ENCODE measurements at regions not wholly inside any gene's neighbourhood (a gene's known extent, or its start where the extent isn't known, plus 50 kb on each side); places are given as distances from the start of the nearest gene placed in this dataset.

- Histone ChIP-seq H3K27ac (no peak overlapping the region), H3K27me3 (no peaks in the 10 kb centered on the region), H3K9me3 (no peaks in the 10 kb centered on the region), H3K36me3 (no peaks in the 10 kb centered on the region), H3K4me3 (no peak overlapping the region), H3K4me1 (no peaks in the 10 kb centered on the region)
- no peak for TF ChIP-seq CTCF (IDR thresholded peaks at IDR 0.05)
- intact Hi-C loops (cut with DNase I): no loop called here
- no peak for DNase-seq (ENCODE audit: low spot score in 2 of 2)
These were observed 394.6 kb upstream of the MMS22L start for GRCh38 chr6:97677626-97678025.

GRCh38 chr6:97687916-97688315 lies 404.9 kb upstream of the MMS22L start:
- no peak for TF ChIP-seq CTCF (IDR thresholded peaks at IDR 0.05)

GRCh38 chr6:97689078-97689754 lies 406.2 kb upstream of the MMS22L start:
- Histone ChIP-seq H3K9me3 (no peaks in the 10 kb centered on the region), H3K27me3 (no peaks in the 10 kb centered on the region), H3K4me3 (no peak overlapping the region), H3K36me3 (no peaks in the 10 kb centered on the region), H3K27ac (no peak overlapping the region), H3K4me1 (no peaks in the 10 kb centered on the region)
- DNase-seq (ENCODE audit: low spot score in 2 of 2): no peak
- intact Hi-C loops (cut with DNase I): no loop called here
- no peak for TF ChIP-seq CTCF (IDR thresholded peaks at IDR 0.05)

More at GRCh38 chr6:97687916-97688315, 404.9 kb upstream of the MMS22L start:
- Histone ChIP-seq H3K27me3 (no peaks in the 10 kb centered on the region), H3K4me3 (no peak overlapping the region), H3K9me3 (no peaks in the 10 kb centered on the region), H3K4me1 (no peaks in the 10 kb centered on the region), H3K36me3 (no peaks in the 10 kb centered on the region), H3K27ac (no peak overlapping the region)
- DNase-seq (ENCODE audit: low spot score in 2 of 2): no peak
- intact Hi-C loops (cut with DNase I): no loop called here

- Histone ChIP-seq H3K4me1 (no peaks in the 10 kb centered on the region), H3K36me3 (no peaks in the 10 kb centered on the region), H3K27ac (no peak overlapping the region), H3K9me3 (no peaks in the 10 kb centered on the region), H3K27me3 (no peaks in the 10 kb centered on the region), H3K4me3 (no peak overlapping the region)
- no peak for DNase-seq (ENCODE audit: low spot score in 2 of 2)
- no peak for TF ChIP-seq CTCF (IDR thresholded peaks at IDR 0.05)
- intact Hi-C loops (cut with DNase I): no loop called here
These were observed 414.4 kb upstream of the MMS22L start for GRCh38 chr6:97697456-97697855.

GRCh38 chr6:97701801-97702200 lies 418.8 kb upstream of the MMS22L start:
- no peak for TF ChIP-seq CTCF (IDR thresholded peaks at IDR 0.05)
- H3K27me3 ChIP-seq: no peaks in the 10 kb centered on the region
- DNase-seq (ENCODE audit: low spot score in 2 of 2): no peak

GRCh38 chr6:97702248-97702647 lies 419.2 kb upstream of the MMS22L start:
- no peaks in the 10 kb centered on the region for H3K27me3 ChIP-seq
- TF ChIP-seq CTCF (IDR thresholded peaks at IDR 0.05): no peak
- no peaks in the 10 kb centered on the region for H3K4me1 ChIP-seq
- intact Hi-C loops (cut with DNase I): no loop called here
- H3K36me3 ChIP-seq: no peaks in the 10 kb centered on the region
- no peaks in the 10 kb centered on the region for H3K9me3 ChIP-seq
- H3K4me3 ChIP-seq: no peak overlapping the region
- no peak overlapping the region for H3K27ac ChIP-seq
- no peak for DNase-seq (ENCODE audit: low spot score in 2 of 2)

More at GRCh38 chr6:97701801-97702200, 418.8 kb upstream of the MMS22L start:
- H3K4me3 ChIP-seq: no peak overlapping the region
- H3K9me3 ChIP-seq: no peaks in the 10 kb centered on the region
- no peaks in the 10 kb centered on the region for H3K36me3 ChIP-seq
- H3K27ac ChIP-seq: no peak overlapping the region
- H3K4me1 ChIP-seq: no peaks in the 10 kb centered on the region
- intact Hi-C loops (cut with DNase I): no loop called here
